ENCODE measurements at regions not wholly inside any gene's neighbourhood (a gene's known extent, or its start where the extent isn't known, plus 50 kb on each side); places are given as distances from the start of the nearest gene placed in this dataset.

- RAD21 ChIA-PET (ENCODE audit: low non-redundant PET in 1 of 2, low total read pairs in 2 of 2, uncharacterized antibody in 2 of 2, unreplicated experiment in 2 of 2): no interaction called here
- Histone ChIP-seq H3K4me2 (ENCODE audit: low read length) (no peak overlapping the region), H3K9me2 (ENCODE audit: insufficient read depth) (no peaks in the 10 kb centered on the region), H3K9me3 (ENCODE audit: control insufficient read depth in 1 of 2, insufficient read depth in 1 of 2, low read depth in 1 of 2, low read length in 2 of 2) (peaks cover 11 to 21% of the 10 kb centered on the region in 2 experiments; a peak in 2 of 4 replicates), H3K36me3 (ENCODE audit: control insufficient read depth in 1 of 2, insufficient read depth in 2 of 2, low read length in 2 of 2) (no peaks in the 10 kb centered on the region), H3K4me1 (ENCODE audit: control insufficient read depth in 1 of 2, insufficient read depth in 2 of 2, low read length in 2 of 2) (no peaks in the 10 kb centered on the region), H4K20me1 (ENCODE audit: insufficient read depth) (no peaks in the 10 kb centered on the region), H3K27ac (ENCODE audit: low read depth, low read length) (no peak overlapping the region), H2AFZ (ENCODE audit: low read depth, low read length, poor library complexity, severe bottlenecking) (no peak overlapping the region), H3K27me3 (ENCODE audit: insufficient read depth, low read length) (no peaks in the 10 kb centered on the region), H3K79me2 (ENCODE audit: insufficient read depth, low read length) (no peaks in the 10 kb centered on the region), H3K4me3 (replicated peaks in 1 of 2; ENCODE audit: low read depth in 1 of 2, low read length in 2 of 2) (no peak overlapping the region), H3K9ac (ENCODE audit: low read length) (no peak overlapping the region)
- ATAC-seq: no peak
- intact Hi-C loops (cut with micrococcal nuclease): no loop called here
- POLR2A ChIA-PET: no interaction called here
- DNase-seq (ENCODE audit: low read depth, low spot score): no peak
- TF ChIP-seq SIN3A (IDR thresholded peaks at IDR 0.05; ENCODE audit: low read depth) (no peak), JUND (IDR thresholded peaks at IDR 0.05) (no peak), SRF (IDR thresholded peaks at IDR 0.05; ENCODE audit: low read depth) (no peak), EZH2phosphoT487 (IDR thresholded peaks at IDR 0.05; ENCODE audit: borderline replicate concordance) (no peak), CEBPB (IDR thresholded peaks at IDR 0.05; ENCODE audit: low read depth) (no peak), CBX3 (IDR thresholded peaks at IDR 0.05; ENCODE audit: low read depth) (no peak), FOSL1 (IDR thresholded peaks at IDR 0.05; ENCODE audit: low read depth) (no peak), POLR2A (IDR thresholded peaks at IDR 0.05; ENCODE audit: borderline replicate concordance, extremely low read depth, insufficient read depth, insufficient read length) (no peak), ZBTB33 (IDR thresholded peaks at IDR 0.05; ENCODE audit: extremely low read depth, insufficient replicate concordance, low read length) (no peak), ZNF274 (IDR thresholded peaks at IDR 0.05; ENCODE audit: low read depth, low read length) (no peak), YY1 (IDR thresholded peaks at IDR 0.05; ENCODE audit: extremely low read depth, insufficient replicate concordance, low read depth, low read length) (no peak), TCF7L2 (IDR thresholded peaks at IDR 0.05; ENCODE audit: borderline replicate concordance, extremely low read depth, insufficient read depth, insufficient read length) (no peak), EGR1 (IDR thresholded peaks at IDR 0.05; ENCODE audit: low read depth) (no peak), REST (IDR thresholded peaks at IDR 0.05; ENCODE audit: low read depth) (no peak)
- CTCF ChIA-PET: no interaction called here
- no TSS peak for BruUV-seq (replicated peaks)
Observed at GRCh38 chr21:22164912-22165311, 1166.7 kb downstream of the NCAM2 start.

Data from HCT116 (cell line).